HG03575 (cell line): ENCODE measurements at regions not wholly inside any gene's neighbourhood (a gene's known extent, or its start where the extent isn't known, plus 50 kb on each side); places are given as distances from the start of the nearest gene placed in this dataset.

Source experiments
- ATAC-seq: cut with Tn5 transposase; IDR thresholded peaks from one replicate; pipeline ENCODE4 v1.9.1; 2021; ENCODE audit not compliant: unreplicated experiment, insufficient number of reproducible peaks, low FRiP score; ENCODE audit errors: extremely low read depth

- ATAC-seq = no peak
These were observed 208.6 kb upstream of the GDNF start for GRCh38 chr5:38048400-38048799.

- ATAC-seq = no peak
These were observed 206.3 kb upstream of the GDNF start for GRCh38 chr5:38046103-38046502.

- ATAC-seq = no peak
These were observed 205.6 kb upstream of the GDNF start for GRCh38 chr5:38045446-38045845.

GRCh38 chr5:38039826-38040225 is 200.0 kb upstream of the GDNF start:
- ATAC-seq = no peak

- no peak for ATAC-seq
These were observed 199.2 kb upstream of the GDNF start for GRCh38 chr5:38039091-38039490.

GRCh38 chr5:38036765-38037164 is 196.9 kb upstream of the GDNF start:
- ATAC-seq = no peak

- no peak for ATAC-seq
These were observed 192.3 kb upstream of the GDNF start for GRCh38 chr5:38032149-38032548.

- no peak for ATAC-seq
These were observed 191.5 kb upstream of the GDNF start for GRCh38 chr5:38031304-38031703.

- no peak for ATAC-seq
These were observed 189.7 kb upstream of the GDNF start for GRCh38 chr5:38029397-38030065.

- ATAC-seq = no peak
These were observed 184.0 kb upstream of the GDNF start for GRCh38 chr5:38023799-38024198.

GRCh38 chr5:38023371-38023770 is 183.5 kb upstream of the GDNF start:
- no peak for ATAC-seq

GRCh38 chr5:38022631-38023030 is 182.8 kb upstream of the GDNF start:
- ATAC-seq = no peak

GRCh38 chr5:38018016-38018415 is 178.2 kb upstream of the GDNF start:
- no peak for ATAC-seq

- ATAC-seq = no peak
These were observed 173.3 kb upstream of the GDNF start for GRCh38 chr5:38013107-38013506.

GRCh38 chr5:38011668-38012188 is 171.9 kb upstream of the GDNF start:
- ATAC-seq = no peak

GRCh38 chr5:38009749-38010358 is 170.0 kb upstream of the GDNF start:
- no peak for ATAC-seq

GRCh38 chr5:38008198-38008597 is 168.4 kb upstream of the GDNF start:
- no peak for ATAC-seq

GRCh38 chr5:37999593-37999992 is 159.8 kb upstream of the GDNF start:
- ATAC-seq = no peak

- no peak for ATAC-seq
These were observed 157.1 kb upstream of the GDNF start for GRCh38 chr5:37996918-37997317.

GRCh38 chr5:37994729-37995128 is 154.9 kb upstream of the GDNF start:
- no peak for ATAC-seq
